ENCODE measurements at regions not wholly inside any gene's neighbourhood (a gene's known extent, or its start where the extent isn't known, plus 50 kb on each side); places are given as distances from the start of the nearest gene placed in this dataset.

GRCh38 chr18:22490429-22490846 is 72.7 kb upstream of the CTAGE1 start:
- Histone ChIP-seq H3K4me1 (ENCODE audit: insufficient read depth, low read length, poor library complexity, severe bottlenecking) (no peaks in the 10 kb centered on the region), H3F3A (ENCODE audit: low read depth) (no peaks in the 10 kb centered on the region), H3K4me2 (ENCODE audit: low read depth, low read length, poor library complexity, severe bottlenecking) (no peak overlapping the region), H3K9ac (ENCODE audit: low read depth, low read length, poor library complexity, severe bottlenecking) (no peak overlapping the region), H3K27me3 (ENCODE audit: insufficient read depth, low read length, poor library complexity, severe bottlenecking) (no peaks in the 10 kb centered on the region), H3K79me2 (ENCODE audit: insufficient read depth, low read length) (no peaks in the 10 kb centered on the region), H3K36me3 (ENCODE audit: insufficient read depth, low read length) (no peaks in the 10 kb centered on the region), H3K4me3 (ENCODE audit: low read length, poor library complexity, severe bottlenecking) (no peak overlapping the region), H3K9me2 (replicated peaks; ENCODE audit: low read depth, low read length) (no peaks in the 10 kb centered on the region), H4K20me1 (ENCODE audit: insufficient read depth, low read length, poor library complexity, severe bottlenecking) (no peaks in the 10 kb centered on the region), H2AFZ (ENCODE audit: low read length) (no peak overlapping the region), H3K9me3 (ENCODE audit: insufficient read depth, low read depth, low read length) (no peaks in the 10 kb centered on the region)
- TF ChIP-seq EZH2phosphoT487 (IDR thresholded peaks at IDR 0.05; ENCODE audit: borderline replicate concordance) (no peak), CTCF (conservative IDR thresholded peaks at IDR 0.05; ENCODE audit: low read length) (no peak)

GRCh38 chr18:22493255-22493654 is 75.5 kb upstream of the CTAGE1 start:
- H3K4me1 ChIP-seq (ENCODE audit: insufficient read depth, low read length, poor library complexity, severe bottlenecking): no peaks in the 10 kb centered on the region
- TF ChIP-seq CTCF (conservative IDR thresholded peaks at IDR 0.05; ENCODE audit: low read length) (no peak), EZH2phosphoT487 (IDR thresholded peaks at IDR 0.05; ENCODE audit: borderline replicate concordance) (no peak)
- no peaks in the 10 kb centered on the region for H3K79me2 ChIP-seq (ENCODE audit: insufficient read depth, low read length)
- no peaks in the 10 kb centered on the region for H3K9me2 ChIP-seq (replicated peaks; ENCODE audit: low read depth, low read length)
- no peaks in the 10 kb centered on the region for H3K27me3 ChIP-seq (ENCODE audit: insufficient read depth, low read length, poor library complexity, severe bottlenecking)
- H3K36me3 ChIP-seq (ENCODE audit: insufficient read depth, low read length): no peaks in the 10 kb centered on the region
- no peaks in the 10 kb centered on the region for H3K9me3 ChIP-seq (ENCODE audit: insufficient read depth, low read depth, low read length)
- no peak overlapping the region for H3K4me2 ChIP-seq (ENCODE audit: low read depth, low read length, poor library complexity, severe bottlenecking)
- H4K20me1 ChIP-seq (ENCODE audit: insufficient read depth, low read length, poor library complexity, severe bottlenecking): no peaks in the 10 kb centered on the region
- H3K9ac ChIP-seq (ENCODE audit: low read depth, low read length, poor library complexity, severe bottlenecking): no peak overlapping the region
- no peaks in the 10 kb centered on the region for H3F3A ChIP-seq (ENCODE audit: low read depth)
- no peak overlapping the region for H3K4me3 ChIP-seq (ENCODE audit: low read length, poor library complexity, severe bottlenecking)
- no peak overlapping the region for H2AFZ ChIP-seq (ENCODE audit: low read length)

- Histone ChIP-seq H3K27me3 (ENCODE audit: insufficient read depth, low read length, poor library complexity, severe bottlenecking) (no peaks in the 10 kb centered on the region), H4K20me1 (ENCODE audit: insufficient read depth, low read length, poor library complexity, severe bottlenecking) (no peaks in the 10 kb centered on the region), H3K9me3 (ENCODE audit: insufficient read depth, low read depth, low read length) (no peaks in the 10 kb centered on the region), H3K4me3 (ENCODE audit: low read length, poor library complexity, severe bottlenecking) (no peak overlapping the region), H3K9me2 (replicated peaks; ENCODE audit: low read depth, low read length) (no peaks in the 10 kb centered on the region), H3F3A (ENCODE audit: low read depth) (no peaks in the 10 kb centered on the region), H3K4me1 (ENCODE audit: insufficient read depth, low read length, poor library complexity, severe bottlenecking) (no peaks in the 10 kb centered on the region), H3K9ac (ENCODE audit: low read depth, low read length, poor library complexity, severe bottlenecking) (no peak overlapping the region), H3K36me3 (ENCODE audit: insufficient read depth, low read length) (no peaks in the 10 kb centered on the region), H3K4me2 (ENCODE audit: low read depth, low read length, poor library complexity, severe bottlenecking) (no peak overlapping the region), H3K79me2 (ENCODE audit: insufficient read depth, low read length) (no peaks in the 10 kb centered on the region), H2AFZ (ENCODE audit: low read length) (no peak overlapping the region)
- TF ChIP-seq EZH2phosphoT487 (IDR thresholded peaks at IDR 0.05; ENCODE audit: borderline replicate concordance) (no peak), CTCF (conservative IDR thresholded peaks at IDR 0.05; ENCODE audit: low read length) (no peak)
Observed at GRCh38 chr18:22493940-22494339, 76.2 kb upstream of the CTAGE1 start.
